HFF-Myc (cell line): ENCODE measurements at regions not wholly inside any gene's neighbourhood (a gene's known extent, or its start where the extent isn't known, plus 50 kb on each side); places are given as distances from the start of the nearest gene placed in this dataset.

ENCODE experiments used
- DNase-seq: peaks from one replicate; pipeline ENCODE4 v3.0.0-alpha.2; 2011; ENCODE audit warnings: low read depth; ENCODE audit errors: extremely low read depth
- H3K4me3 ChIP-seq: replicated peaks from 2 replicates; pipeline ENCODE4 v1.5.1; 2011; ENCODE audit warnings: low read depth, mild to moderate bottlenecking, control low read depth, low read length
- TF ChIP-seq, protein P1 (sequence below): IDR thresholded peaks from 2 replicates; pipeline ENCODE4 v1.5.1; 2012; ENCODE audit warnings: mild to moderate bottlenecking, low read depth, low read length, control low read depth; ENCODE audit errors: missing control alignments

DNA sequence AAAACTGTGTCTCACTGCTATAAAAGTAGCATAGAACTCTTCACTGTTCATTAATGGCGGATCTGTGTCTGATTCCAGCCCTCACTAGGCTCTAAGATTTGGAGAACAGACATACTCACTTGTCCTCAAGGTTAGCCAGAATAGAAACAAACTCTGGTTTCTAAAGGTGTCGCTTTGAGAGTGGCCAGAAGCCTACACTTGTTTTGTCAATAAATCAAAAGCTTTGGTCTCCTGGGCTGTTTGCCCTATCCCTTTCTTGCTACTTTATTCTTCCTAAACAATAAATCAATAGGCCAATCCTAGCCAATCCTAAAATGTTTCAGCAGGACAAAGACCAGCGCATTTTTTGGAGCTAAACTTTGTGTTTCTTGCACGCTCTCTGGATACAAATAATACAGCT, 1064.6 kb upstream of the CHAC2 start:
- TF ChIP-seq, protein P1, sequence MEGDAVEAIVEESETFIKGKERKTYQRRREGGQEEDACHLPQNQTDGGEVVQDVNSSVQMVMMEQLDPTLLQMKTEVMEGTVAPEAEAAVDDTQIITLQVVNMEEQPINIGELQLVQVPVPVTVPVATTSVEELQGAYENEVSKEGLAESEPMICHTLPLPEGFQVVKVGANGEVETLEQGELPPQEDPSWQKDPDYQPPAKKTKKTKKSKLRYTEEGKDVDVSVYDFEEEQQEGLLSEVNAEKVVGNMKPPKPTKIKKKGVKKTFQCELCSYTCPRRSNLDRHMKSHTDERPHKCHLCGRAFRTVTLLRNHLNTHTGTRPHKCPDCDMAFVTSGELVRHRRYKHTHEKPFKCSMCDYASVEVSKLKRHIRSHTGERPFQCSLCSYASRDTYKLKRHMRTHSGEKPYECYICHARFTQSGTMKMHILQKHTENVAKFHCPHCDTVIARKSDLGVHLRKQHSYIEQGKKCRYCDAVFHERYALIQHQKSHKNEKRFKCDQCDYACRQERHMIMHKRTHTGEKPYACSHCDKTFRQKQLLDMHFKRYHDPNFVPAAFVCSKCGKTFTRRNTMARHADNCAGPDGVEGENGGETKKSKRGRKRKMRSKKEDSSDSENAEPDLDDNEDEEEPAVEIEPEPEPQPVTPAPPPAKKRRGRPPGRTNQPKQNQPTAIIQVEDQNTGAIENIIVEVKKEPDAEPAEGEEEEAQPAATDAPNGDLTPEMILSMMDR = no peak
- DNase-seq = no peak
- no peak overlapping the region for H3K4me3 ChIP-seq

DNA sequence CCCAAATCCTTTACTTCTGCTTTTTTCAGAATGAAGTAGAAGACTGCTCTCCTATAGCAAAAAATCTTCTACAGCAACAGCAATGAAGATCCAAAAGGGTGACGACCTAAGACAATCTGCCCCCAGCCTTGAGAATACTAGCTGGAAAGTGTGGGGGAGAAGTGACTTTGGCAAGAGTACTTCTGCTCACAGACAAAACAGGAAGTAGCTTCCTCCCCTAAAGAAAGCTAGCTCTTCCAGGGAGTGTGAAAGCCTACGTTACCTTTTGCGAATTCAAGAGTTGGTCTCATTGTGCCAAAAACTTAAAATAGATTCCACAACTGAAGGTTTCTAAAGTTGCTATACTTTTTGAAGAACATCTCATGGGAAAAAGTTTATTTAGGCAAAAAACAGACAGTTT, 1069.2 kb upstream of the CHAC2 start:
- no peak for DNase-seq
- TF ChIP-seq, protein P1 = no peak
- H3K4me3 ChIP-seq = no peak overlapping the region

DNA sequence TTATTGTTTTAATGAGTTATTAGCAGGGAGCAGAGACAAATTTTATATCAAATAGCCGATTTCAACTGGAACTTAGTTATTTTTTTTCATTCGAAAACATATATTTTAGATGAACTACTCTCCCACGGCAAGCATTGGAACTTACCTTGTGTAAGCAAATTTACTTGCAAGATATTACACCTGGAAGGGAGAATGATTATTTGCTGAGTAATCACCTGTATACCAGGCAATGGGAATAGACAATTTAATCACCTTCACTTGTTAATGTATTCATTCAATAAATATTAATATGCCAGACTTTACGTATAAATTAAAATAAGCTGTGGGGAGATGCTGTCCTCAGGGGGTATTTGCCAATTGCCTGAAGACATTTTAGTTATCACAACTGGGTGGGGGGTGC, 1069.9 kb upstream of the CHAC2 start:
- H3K4me3 ChIP-seq = no peak overlapping the region
- TF ChIP-seq, protein P1 = no peak
- no peak for DNase-seq

DNA sequence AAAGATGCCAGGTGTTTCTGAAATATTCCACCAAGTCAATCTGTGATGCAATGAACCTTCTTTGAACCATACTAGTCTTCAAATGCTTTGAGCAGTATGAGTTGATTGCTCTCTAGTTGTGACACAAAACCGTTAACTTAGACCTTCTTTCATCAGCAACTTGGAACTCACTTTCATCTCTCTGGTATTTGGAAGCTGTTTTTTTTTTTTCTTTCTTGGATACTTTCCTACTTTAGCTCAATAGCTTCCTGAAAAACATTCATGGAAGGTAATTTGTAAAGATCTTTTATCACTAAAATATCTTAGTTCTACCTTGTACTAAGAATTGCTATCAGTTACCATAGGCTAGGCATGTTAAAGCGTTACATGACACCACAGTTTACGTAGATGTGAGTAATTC, 1071.9 kb upstream of the CHAC2 start:
- DNase-seq = no peak
- H3K4me3 ChIP-seq = no peak overlapping the region
- TF ChIP-seq, protein P1 = no peak

DNA sequence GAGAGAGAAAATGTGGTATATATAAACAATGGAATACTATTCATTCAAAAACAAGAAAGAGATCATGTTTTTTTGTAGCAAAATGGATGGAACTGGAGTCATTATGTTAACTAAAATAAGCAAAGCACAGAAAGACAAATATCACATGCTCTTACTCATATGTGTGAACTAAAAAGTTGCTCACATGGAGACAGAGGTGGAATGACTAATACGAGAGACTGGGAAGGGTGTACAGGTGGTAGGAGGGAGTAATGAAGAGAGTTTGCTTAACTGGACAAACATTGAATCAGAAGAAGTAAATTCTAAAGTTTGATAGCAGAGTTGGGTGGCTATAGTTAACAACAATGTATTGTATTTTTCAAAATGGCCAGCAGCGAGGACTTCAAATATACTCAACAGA, 1080.7 kb upstream of the CHAC2 start:
- TF ChIP-seq, protein P1 = no peak
- H3K4me3 ChIP-seq = no peak overlapping the region
- DNase-seq = no peak

DNA sequence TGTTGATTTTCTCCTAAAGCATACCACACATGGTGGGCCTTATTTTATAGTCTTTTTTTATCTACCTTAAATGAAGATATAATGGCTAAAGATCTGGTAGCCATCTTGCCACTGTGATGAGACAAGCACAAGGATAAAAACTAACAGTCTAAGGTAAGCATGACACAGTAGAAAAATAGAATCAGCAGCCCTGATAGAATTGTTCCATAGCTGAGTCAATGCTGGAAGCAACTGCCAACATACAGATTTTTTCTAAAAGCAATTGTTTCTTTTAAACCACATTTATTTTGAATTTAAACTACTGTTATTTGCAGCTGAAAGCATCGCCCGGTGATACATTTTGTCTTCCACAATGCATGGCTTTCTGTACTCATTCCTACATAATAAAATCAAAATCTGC, 1091.5 kb upstream of the CHAC2 start:
- TF ChIP-seq, protein P1 = no peak
- no peak overlapping the region for H3K4me3 ChIP-seq
- DNase-seq = no peak

DNA sequence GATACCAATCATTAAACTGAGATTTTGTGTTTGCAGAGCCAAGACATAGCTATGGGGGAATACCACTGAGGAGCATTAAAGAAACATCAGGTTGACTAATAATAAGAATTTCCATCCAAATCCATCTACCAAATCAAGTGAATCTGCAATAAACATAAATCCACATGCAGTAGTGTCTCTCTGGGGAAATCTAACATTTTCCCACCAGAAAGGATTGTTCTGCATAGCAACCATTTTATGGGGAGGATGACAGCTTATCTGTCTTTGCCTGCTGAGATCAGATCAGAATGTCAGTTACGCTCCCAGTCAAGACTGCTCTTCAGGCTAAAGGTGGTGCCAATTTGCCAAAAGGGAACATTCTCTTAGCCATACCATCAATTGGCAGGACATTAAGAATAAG, 1098.9 kb upstream of the CHAC2 start:
- H3K4me3 ChIP-seq = no peak overlapping the region
- no peak for DNase-seq
- TF ChIP-seq, protein P1 = no peak
